ENCODE measurements at regions not wholly inside any gene's neighbourhood (a gene's known extent, or its start where the extent isn't known, plus 50 kb on each side); places are given as distances from the start of the nearest gene placed in this dataset.
"Not testable (repeated sequence)": the region's sequence is repeated elsewhere in the genome, so short reads cannot be mapped to it uniquely, and the experiment has no call there.

GRCh38 chr9:31744589-31744988 is 639.9 kb upstream of the ACO1 start:
- H3K4me1 ChIP-seq (ENCODE audit: insufficient read depth, insufficient read length): no peaks in the 10 kb centered on the region
- no peak for DNase-seq (ENCODE audit: low read depth, low spot score)
- H3K4me3 ChIP-seq (ENCODE audit: insufficient read length, low read depth): no peak overlapping the region
- no peaks in the 10 kb centered on the region for H3K36me3 ChIP-seq (ENCODE audit: insufficient read depth, insufficient read length, low read length)
- no peak overlapping the region for H3K9ac ChIP-seq (ENCODE audit: insufficient read length, low read depth)
- TF ChIP-seq ZNF274 (IDR thresholded peaks at IDR 0.05; ENCODE audit: low read depth, low read length) (no peak), SUZ12 (IDR thresholded peaks at IDR 0.05; ENCODE audit: extremely low read depth, insufficient read depth, insufficient read length) (no peak), YY1 (IDR thresholded peaks at IDR 0.05; ENCODE audit: insufficient read depth, insufficient read length) (no peak)
- no peaks in the 10 kb centered on the region for H3K9me3 ChIP-seq (ENCODE audit: insufficient read depth, low read length)
- no peaks in the 10 kb centered on the region for H3K27me3 ChIP-seq (ENCODE audit: insufficient read depth, insufficient read length)

GRCh38 chr9:31745468-31745867 is 639.0 kb upstream of the ACO1 start:
- TF ChIP-seq YY1 (IDR thresholded peaks at IDR 0.05; ENCODE audit: insufficient read depth, insufficient read length): no peak
- no peak for TF ChIP-seq ZNF274 (IDR thresholded peaks at IDR 0.05; ENCODE audit: low read depth, low read length)
- no peak for TF ChIP-seq SUZ12 (IDR thresholded peaks at IDR 0.05; ENCODE audit: extremely low read depth, insufficient read depth, insufficient read length)
- Histone ChIP-seq H3K9ac (ENCODE audit: insufficient read length, low read depth) (no peak overlapping the region), H3K4me3 (ENCODE audit: insufficient read length, low read depth) (no peak overlapping the region), H3K9me3 (ENCODE audit: insufficient read depth, low read length) (no peaks in the 10 kb centered on the region), H3K27me3 (ENCODE audit: insufficient read depth, insufficient read length) (no peaks in the 10 kb centered on the region), H3K4me1 (ENCODE audit: insufficient read depth, insufficient read length) (no peaks in the 10 kb centered on the region), H3K36me3 (ENCODE audit: insufficient read depth, insufficient read length, low read length) (no peaks in the 10 kb centered on the region)
- DNase-seq (ENCODE audit: low read depth, low spot score): no peak

DNA sequence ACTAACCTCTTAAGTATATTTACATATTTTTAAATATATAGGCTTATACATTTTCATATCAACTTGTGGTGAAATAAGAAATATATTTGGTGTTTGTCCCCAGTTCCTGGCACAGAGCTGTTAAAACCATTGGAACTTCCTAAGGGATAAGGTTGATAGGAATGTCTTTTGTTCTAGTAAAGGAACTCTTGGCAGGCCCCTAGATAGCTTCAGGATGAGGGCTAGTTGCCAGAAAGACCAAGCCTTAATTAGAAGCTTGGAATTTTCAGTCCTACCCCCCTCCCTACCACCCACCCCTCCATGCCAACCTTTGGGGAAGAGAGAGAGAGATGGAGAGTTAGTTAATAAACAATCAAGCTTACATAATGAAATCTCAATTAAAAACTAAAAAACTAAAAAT is 638.6 kb upstream of the ACO1 start:
- DNase-seq (ENCODE audit: low read depth, low spot score): no peak
- H3K4me1 ChIP-seq (ENCODE audit: insufficient read depth, insufficient read length): no peaks in the 10 kb centered on the region
- no peaks in the 10 kb centered on the region for H3K27me3 ChIP-seq (ENCODE audit: insufficient read depth, insufficient read length)
- H3K9ac ChIP-seq (ENCODE audit: insufficient read length, low read depth): no peak overlapping the region
- H3K36me3 ChIP-seq (ENCODE audit: insufficient read depth, insufficient read length, low read length): no peaks in the 10 kb centered on the region
- H3K9me3 ChIP-seq (ENCODE audit: insufficient read depth, low read length): no peaks in the 10 kb centered on the region
- no peak overlapping the region for H3K4me3 ChIP-seq (ENCODE audit: insufficient read length, low read depth)
- TF ChIP-seq SUZ12 (IDR thresholded peaks at IDR 0.05; ENCODE audit: extremely low read depth, insufficient read depth, insufficient read length) (no peak), ZNF274 (IDR thresholded peaks at IDR 0.05; ENCODE audit: low read depth, low read length) (no peak), YY1 (IDR thresholded peaks at IDR 0.05; ENCODE audit: insufficient read depth, insufficient read length) (no peak)

GRCh38 chr9:31753756-31754155 is 630.7 kb upstream of the ACO1 start:
- Histone ChIP-seq H3K4me1 (ENCODE audit: insufficient read depth, insufficient read length) (no peaks in the 10 kb centered on the region), H3K36me3 (ENCODE audit: insufficient read depth, insufficient read length, low read length) (no peaks in the 10 kb centered on the region), H3K4me3 (ENCODE audit: insufficient read length, low read depth) (no peak overlapping the region), H3K9ac (ENCODE audit: insufficient read length, low read depth) (no peak overlapping the region), H3K9me3 (ENCODE audit: insufficient read depth, low read length) (no peaks in the 10 kb centered on the region), H3K27me3 (ENCODE audit: insufficient read depth, insufficient read length) (no peaks in the 10 kb centered on the region)
- TF ChIP-seq SUZ12 (IDR thresholded peaks at IDR 0.05; ENCODE audit: extremely low read depth, insufficient read depth, insufficient read length) (no peak), ZNF274 (IDR thresholded peaks at IDR 0.05; ENCODE audit: low read depth, low read length) (no peak), YY1 (IDR thresholded peaks at IDR 0.05; ENCODE audit: insufficient read depth, insufficient read length) (no peak)
- no peak for DNase-seq (ENCODE audit: low read depth, low spot score)

DNA sequence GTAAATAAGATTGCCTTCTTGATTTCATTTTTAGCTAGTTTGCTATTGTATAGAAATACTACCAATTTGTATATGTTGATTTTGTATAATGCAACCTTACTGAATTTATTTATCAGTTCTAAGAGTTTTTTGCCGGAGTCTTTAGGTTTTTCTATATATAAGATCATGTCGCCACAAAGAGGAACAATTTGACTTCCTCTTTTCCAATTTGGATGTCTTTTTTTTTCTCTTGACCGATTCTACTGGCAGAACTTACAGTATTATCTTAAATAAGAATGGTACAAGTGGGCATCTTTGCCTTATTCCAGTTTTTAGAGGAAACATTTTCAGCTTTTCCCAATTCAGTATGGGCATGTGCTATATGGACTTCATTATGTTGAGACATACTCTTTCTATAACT is 624.7 kb upstream of the ACO1 start:
- TF ChIP-seq YY1 (IDR thresholded peaks at IDR 0.05; ENCODE audit: insufficient read depth, insufficient read length) (no peak), SUZ12 (IDR thresholded peaks at IDR 0.05; ENCODE audit: extremely low read depth, insufficient read depth, insufficient read length) (no peak), ZNF274 (IDR thresholded peaks at IDR 0.05; ENCODE audit: low read depth, low read length) (no peak)
- Histone ChIP-seq H3K4me1 (ENCODE audit: insufficient read depth, insufficient read length) (no peaks in the 10 kb centered on the region), H3K4me3 (ENCODE audit: insufficient read length, low read depth) (no peak overlapping the region), H3K9ac (ENCODE audit: insufficient read length, low read depth) (no peak overlapping the region), H3K36me3 (ENCODE audit: insufficient read depth, insufficient read length, low read length) (no peaks in the 10 kb centered on the region), H3K9me3 (ENCODE audit: insufficient read depth, low read length) (peaks cover 8% of the 10 kb centered on the region), H3K27me3 (ENCODE audit: insufficient read depth, insufficient read length) (no peaks in the 10 kb centered on the region)
- DNase-seq (ENCODE audit: low read depth, low spot score): no peak

- peaks cover 17% of the 10 kb centered on the region; the same call in 1 of the 2 replicates for H3K9me3 ChIP-seq (ENCODE audit: insufficient read depth, low read length)
- H3K9ac ChIP-seq (ENCODE audit: insufficient read length, low read depth); DNase-seq (ENCODE audit: low read depth, low spot score); H3K36me3 ChIP-seq (ENCODE audit: insufficient read depth, insufficient read length, low read length); H3K4me1 ChIP-seq (ENCODE audit: insufficient read depth, insufficient read length); H3K27me3 ChIP-seq (ENCODE audit: insufficient read depth, insufficient read length); H3K4me3 ChIP-seq (ENCODE audit: insufficient read length, low read depth): not testable (repeated sequence)
These were observed 610.4 kb upstream of the ACO1 start for GRCh38 chr9:31774021-31774420.

DNA sequence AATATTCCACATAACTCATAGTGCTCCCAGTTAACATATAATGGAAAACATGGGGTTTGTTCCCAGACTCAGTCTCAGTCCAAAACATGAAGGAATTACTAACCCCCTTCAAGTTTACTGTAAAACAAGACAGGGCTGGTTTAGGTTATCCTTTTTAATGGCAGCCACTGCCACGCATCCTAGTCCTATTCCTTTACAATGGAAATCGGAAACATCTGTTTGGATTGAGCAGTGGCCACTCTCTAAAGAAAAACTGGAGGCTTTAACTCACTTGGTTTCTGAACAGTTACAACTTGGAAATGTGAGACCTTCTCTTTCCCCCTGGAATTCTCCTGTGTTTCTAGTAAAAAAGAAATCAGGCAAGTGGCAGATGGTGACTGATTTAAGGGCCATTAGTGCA is 609.9 kb upstream of the ACO1 start:
- no peak for DNase-seq (ENCODE audit: low read depth, low spot score)
- H3K9me3 ChIP-seq (ENCODE audit: insufficient read depth, low read length): peaks cover 20% of the 10 kb centered on the region; the same call in 1 of the 2 replicates
- no peak overlapping the region for H3K9ac ChIP-seq (ENCODE audit: insufficient read length, low read depth)
- no peak for TF ChIP-seq YY1 (IDR thresholded peaks at IDR 0.05; ENCODE audit: insufficient read depth, insufficient read length)
- TF ChIP-seq ZNF274 (IDR thresholded peaks at IDR 0.05; ENCODE audit: low read depth, low read length): no peak
- no peak for TF ChIP-seq SUZ12 (IDR thresholded peaks at IDR 0.05; ENCODE audit: extremely low read depth, insufficient read depth, insufficient read length)
- no peaks in the 10 kb centered on the region for H3K27me3 ChIP-seq (ENCODE audit: insufficient read depth, insufficient read length)
- no peaks in the 10 kb centered on the region for H3K4me1 ChIP-seq (ENCODE audit: insufficient read depth, insufficient read length)
- no peaks in the 10 kb centered on the region for H3K36me3 ChIP-seq (ENCODE audit: insufficient read depth, insufficient read length, low read length)
- no peak overlapping the region for H3K4me3 ChIP-seq (ENCODE audit: insufficient read length, low read depth)

GRCh38 chr9:31776471-31776870 is 608.0 kb upstream of the ACO1 start:
- DNase-seq (ENCODE audit: low read depth, low spot score): no peak
- no peak for TF ChIP-seq YY1 (IDR thresholded peaks at IDR 0.05; ENCODE audit: insufficient read depth, insufficient read length)
- no peak for TF ChIP-seq ZNF274 (IDR thresholded peaks at IDR 0.05; ENCODE audit: low read depth, low read length)
- TF ChIP-seq SUZ12 (IDR thresholded peaks at IDR 0.05; ENCODE audit: extremely low read depth, insufficient read depth, insufficient read length): no peak
- no peaks in the 10 kb centered on the region for H3K36me3 ChIP-seq (ENCODE audit: insufficient read depth, insufficient read length, low read length)
- H3K9ac ChIP-seq (ENCODE audit: insufficient read length, low read depth): no peak overlapping the region
- no peaks in the 10 kb centered on the region for H3K4me1 ChIP-seq (ENCODE audit: insufficient read depth, insufficient read length)
- H3K27me3 ChIP-seq (ENCODE audit: insufficient read depth, insufficient read length): no peaks in the 10 kb centered on the region
- H3K4me3 ChIP-seq (ENCODE audit: insufficient read length, low read depth): no peak overlapping the region
- H3K9me3 ChIP-seq (ENCODE audit: insufficient read depth, low read length): peaks cover 28% of the 10 kb centered on the region

Measured in NT2/D1 (cell line).